ENCODE measurements at regions not wholly inside any gene's neighbourhood (a gene's known extent, or its start where the extent isn't known, plus 50 kb on each side); places are given as distances from the start of the nearest gene placed in this dataset.

DNA sequence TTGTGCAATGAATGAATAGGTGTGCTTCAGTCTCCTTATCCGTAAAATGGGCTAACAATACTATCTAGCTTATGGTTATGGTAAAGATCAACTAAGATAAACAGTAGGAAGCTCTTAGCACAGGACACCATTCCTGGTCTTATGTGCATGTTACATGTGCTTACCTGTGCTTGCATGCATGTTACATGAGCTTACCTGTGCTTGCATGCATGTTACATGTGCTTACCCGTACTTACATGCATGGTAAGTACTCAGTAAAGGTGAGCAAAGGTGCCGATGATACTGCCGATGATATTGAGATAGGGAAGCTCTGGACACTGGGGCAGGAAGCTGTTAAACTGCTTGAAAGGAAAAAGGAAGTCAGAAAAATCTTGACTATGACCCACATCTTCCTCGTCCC, 211.0 kb upstream of the USP24 start (continued):
- TF ChIP-seq, protein P1, sequence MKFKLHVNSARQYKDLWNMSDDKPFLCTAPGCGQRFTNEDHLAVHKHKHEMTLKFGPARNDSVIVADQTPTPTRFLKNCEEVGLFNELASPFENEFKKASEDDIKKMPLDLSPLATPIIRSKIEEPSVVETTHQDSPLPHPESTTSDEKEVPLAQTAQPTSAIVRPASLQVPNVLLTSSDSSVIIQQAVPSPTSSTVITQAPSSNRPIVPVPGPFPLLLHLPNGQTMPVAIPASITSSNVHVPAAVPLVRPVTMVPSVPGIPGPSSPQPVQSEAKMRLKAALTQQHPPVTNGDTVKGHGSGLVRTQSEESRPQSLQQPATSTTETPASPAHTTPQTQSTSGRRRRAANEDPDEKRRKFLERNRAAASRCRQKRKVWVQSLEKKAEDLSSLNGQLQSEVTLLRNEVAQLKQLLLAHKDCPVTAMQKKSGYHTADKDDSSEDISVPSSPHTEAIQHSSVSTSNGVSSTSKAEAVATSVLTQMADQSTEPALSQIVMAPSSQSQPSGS (IDR thresholded peaks at IDR 0.05; ENCODE audit: low read length): no peak

DNA sequence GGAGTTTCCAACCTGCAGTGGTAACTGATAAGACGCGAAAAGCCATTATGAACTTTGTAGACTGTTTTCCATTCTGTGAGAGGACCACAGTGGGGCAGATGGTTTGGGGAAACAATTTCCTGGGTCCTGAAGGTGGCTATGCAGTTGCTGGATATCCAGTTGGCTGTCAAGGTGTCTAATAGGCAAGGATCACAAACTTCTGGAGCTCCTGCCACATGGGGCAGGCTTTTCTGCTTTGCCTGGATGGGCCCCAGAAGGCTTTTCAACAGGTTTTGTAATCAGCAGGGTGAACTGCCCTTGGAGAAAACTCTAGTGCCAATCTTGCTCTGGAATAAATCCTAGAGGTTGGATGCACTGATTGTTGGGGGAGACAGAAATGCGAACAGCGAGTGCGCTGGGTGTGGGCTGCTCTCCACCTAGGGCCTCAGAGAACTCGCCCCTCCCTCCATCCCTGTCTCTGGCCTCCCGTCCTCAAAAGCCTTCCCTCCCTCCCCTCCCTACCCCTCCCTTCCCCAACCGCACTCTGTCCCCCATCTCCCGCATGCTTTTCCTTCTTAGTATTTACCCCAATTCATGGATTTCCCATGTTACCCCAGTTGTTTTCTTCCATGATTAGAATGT, 210.3 kb upstream of the USP24 start:
- peaks cover 0 to 1% of the 10 kb centered on the region in 2 experiments; a peak in 1 of 4 replicates for H3K27me3 ChIP-seq (replicated peaks in 1 of 2; ENCODE audit: control insufficient read depth in 2 of 2, insufficient read depth in 2 of 2, low read length in 1 of 2)
- in situ Hi-C loops (cut with MboI): no loop called here
- no peak overlapping the region for H2AFZ ChIP-seq (ENCODE audit: control insufficient read depth, low read depth, low read length)
- SMC1A ChIA-PET (ENCODE audit: uncharacterized antibody, unreplicated experiment): no interaction called here
- BruUV-seq (replicated peaks): no TSS peak
- no peak overlapping the region for H3K9ac ChIP-seq (ENCODE audit: control insufficient read depth, insufficient read depth, low read length)
- FAIRE-seq: no peak
- WGBS (ENCODE audit: insufficient coverage, insufficient replicate concordance, low lambda C conversion rate, missing lambda C conversion rate): 44% methylated on average over 7 of the region's 9 CpGs
- no peaks in the 10 kb centered on the region for H3K79me2 ChIP-seq (ENCODE audit: control insufficient read depth, insufficient read depth, low read length)
- no peaks in the 10 kb centered on the region for H4K20me1 ChIP-seq (ENCODE audit: control insufficient read depth, insufficient read depth)
- H3K27ac ChIP-seq (ENCODE audit: control insufficient read depth, insufficient read depth): no peak overlapping the region
- no peaks in the 10 kb centered on the region for H3K4me1 ChIP-seq (ENCODE audit: control insufficient read depth, insufficient read depth, low read length)
- H3K9me3 ChIP-seq (replicated peaks; ENCODE audit: control insufficient read depth, insufficient read depth, low read length): no peaks in the 10 kb centered on the region
- TF ChIP-seq ZNF384 (IDR thresholded peaks at IDR 0.05; ENCODE audit: borderline replicate concordance, low read depth, low read length): no peak
- H3K4me2 ChIP-seq (ENCODE audit: control insufficient read depth, insufficient read depth): no peak overlapping the region
- CTCF ChIA-PET: no interaction called here
- ATAC-seq: no peak
- no peak overlapping the region for H3K4me3 ChIP-seq
- intact Hi-C loops (cut with micrococcal nuclease; ENCODE audit: unreplicated experiment): no loop called here
- no peaks in the 10 kb centered on the region for H3K36me3 ChIP-seq (ENCODE audit: control insufficient read depth in 2 of 2, insufficient read depth in 2 of 2, low read length in 1 of 2)
- RAD21 ChIA-PET (ENCODE audit: unreplicated experiment): no interaction called here
- POLR2A ChIA-PET: no interaction called here
- DNase-seq (ENCODE audit: low read depth, low spot score): no peak

DNA sequence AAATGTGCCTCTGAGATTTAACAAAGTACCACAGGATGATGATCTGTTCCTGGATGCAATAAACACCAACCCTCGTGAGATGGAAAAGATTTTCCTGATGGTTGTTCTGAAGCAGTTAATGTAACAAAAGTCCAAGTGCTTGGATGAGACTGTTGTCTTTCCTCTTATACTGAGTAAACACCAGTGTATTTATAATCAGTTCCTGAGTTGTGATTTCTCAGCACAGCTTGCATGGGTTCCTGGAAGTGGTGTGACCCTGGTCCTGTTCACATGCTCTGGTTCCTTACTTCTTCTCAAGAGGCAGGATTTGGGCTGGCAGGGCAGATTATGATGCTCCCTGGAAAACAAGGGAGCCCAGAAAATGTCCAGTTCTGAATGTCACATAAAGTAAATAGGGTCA, 208.2 kb upstream of the USP24 start:
- FAIRE-seq: no peak
- no peak for DNase-seq (ENCODE audit: low read depth, low spot score)
- H3K36me3 ChIP-seq (ENCODE audit: control insufficient read depth in 2 of 2, insufficient read depth in 2 of 2, low read length in 1 of 2): no peaks in the 10 kb centered on the region
- no TSS peak for BruUV-seq (replicated peaks)
- H3K4me1 ChIP-seq (ENCODE audit: control insufficient read depth, insufficient read depth, low read length): no peaks in the 10 kb centered on the region
- ATAC-seq: no peak
- 4% methylated on average over 1 of the region's 1 CpG for WGBS (ENCODE audit: insufficient coverage, insufficient replicate concordance, low lambda C conversion rate, missing lambda C conversion rate)
- H3K27me3 ChIP-seq (replicated peaks in 1 of 2; ENCODE audit: control insufficient read depth in 2 of 2, insufficient read depth in 2 of 2, low read length in 1 of 2): peaks cover 0 to 1% of the 10 kb centered on the region in 2 experiments; a peak in 1 of 4 replicates
- TF ChIP-seq SIX5 (IDR thresholded peaks at IDR 0.05; ENCODE audit: low read depth, low read length, severe bottlenecking) (no peak), SIN3A (IDR thresholded peaks at IDR 0.05; ENCODE audit: low read depth, low read length) (no peak), RB1 (IDR thresholded peaks at IDR 0.05; ENCODE audit: borderline replicate concordance) (no peak), IRF4 (IDR thresholded peaks at IDR 0.05; ENCODE audit: low read depth, low read length) (no peak), TCF7 (IDR thresholded peaks at IDR 0.05; ENCODE audit: borderline replicate concordance) (no peak), SUZ12 (IDR thresholded peaks at IDR 0.05; ENCODE audit: unreplicated experiment) (no peak), BACH1 (IDR thresholded peaks at IDR 0.05; ENCODE audit: borderline replicate concordance) (no peak), SREBF1 (IDR thresholded peaks at IDR 0.05; ENCODE audit: low read length) (no peak), FOXM1 (IDR thresholded peaks at IDR 0.05; ENCODE audit: low read depth, low read length) (no peak), NFYA (IDR thresholded peaks at IDR 0.05; ENCODE audit: borderline replicate concordance, low read depth, low read length) (no peak), NFYB (IDR thresholded peaks at IDR 0.05; ENCODE audit: insufficient read depth, low read depth, low read length) (no peak), ETV6 (conservative IDR thresholded peaks at IDR 0.05 in 1 of 2, IDR thresholded peaks at IDR 0.05 in 1 of 2; ENCODE audit: borderline replicate concordance in 1 of 2, low read depth in 1 of 2) (no peak)
- TF ChIP-seq, protein P2, sequence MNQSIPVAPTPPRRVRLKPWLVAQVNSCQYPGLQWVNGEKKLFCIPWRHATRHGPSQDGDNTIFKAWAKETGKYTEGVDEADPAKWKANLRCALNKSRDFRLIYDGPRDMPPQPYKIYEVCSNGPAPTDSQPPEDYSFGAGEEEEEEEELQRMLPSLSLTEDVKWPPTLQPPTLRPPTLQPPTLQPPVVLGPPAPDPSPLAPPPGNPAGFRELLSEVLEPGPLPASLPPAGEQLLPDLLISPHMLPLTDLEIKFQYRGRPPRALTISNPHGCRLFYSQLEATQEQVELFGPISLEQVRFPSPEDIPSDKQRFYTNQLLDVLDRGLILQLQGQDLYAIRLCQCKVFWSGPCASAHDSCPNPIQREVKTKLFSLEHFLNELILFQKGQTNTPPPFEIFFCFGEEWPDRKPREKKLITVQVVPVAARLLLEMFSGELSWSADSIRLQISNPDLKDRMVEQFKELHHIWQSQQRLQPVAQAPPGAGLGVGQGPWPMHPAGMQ (IDR thresholded peaks at IDR 0.05; ENCODE audit: borderline replicate concordance): no peak
- H3K9me3 ChIP-seq (replicated peaks; ENCODE audit: control insufficient read depth, insufficient read depth, low read length): no peaks in the 10 kb centered on the region
- H4K20me1 ChIP-seq (ENCODE audit: control insufficient read depth, insufficient read depth): no peaks in the 10 kb centered on the region
- intact Hi-C loops (cut with micrococcal nuclease; ENCODE audit: unreplicated experiment) (no loop called here), in situ Hi-C loops (cut with MboI) (no loop called here)
- no peak overlapping the region for H3K4me2 ChIP-seq (ENCODE audit: control insufficient read depth, insufficient read depth)
- H3K9ac ChIP-seq (ENCODE audit: control insufficient read depth, insufficient read depth, low read length): no peak overlapping the region
- ChIA-PET POLR2A (no interaction called here), CTCF (no interaction called here), SMC1A (ENCODE audit: uncharacterized antibody, unreplicated experiment) (no interaction called here), RAD21 (ENCODE audit: unreplicated experiment) (no interaction called here)
- no peak overlapping the region for H2AFZ ChIP-seq (ENCODE audit: control insufficient read depth, low read depth, low read length)
- H3K27ac ChIP-seq (ENCODE audit: control insufficient read depth, insufficient read depth): no peak overlapping the region
- H3K79me2 ChIP-seq (ENCODE audit: control insufficient read depth, insufficient read depth, low read length): no peaks in the 10 kb centered on the region
- H3K4me3 ChIP-seq: no peak overlapping the region
